Psoas muscle (tissue), 7 donors: ENCODE measurements at regions not wholly inside any gene's neighbourhood (a gene's known extent, or its start where the extent isn't known, plus 50 kb on each side); places are given as distances from the start of the nearest gene placed in this dataset.
"Not testable (repeated sequence)": the region's sequence is repeated elsewhere in the genome, so short reads cannot be mapped to it uniquely, and the experiment has no call there.

Experiments
- ATAC-seq, 4 donors: fragments of 200-7000 bp; cut with Tn5 transposase; one replicate each; pipeline ENCODE4 v1.9.1; 2020; ENCODE audit warnings: moderate library complexity in 3 of 4, mild to moderate bottlenecking in 2 of 4
- DNase-seq, 2 donors: peaks; one replicate each; pipeline ENCODE4 v3.0.0-alpha.2; 2020
- H3K27ac ChIP-seq: fragments of 200-600 bp; one replicate; pipeline ENCODE4 v1.8.0; 2022
- H3K27me3 ChIP-seq, 3 donors: fragments of 200-600 bp in 1 of 3; one replicate each; pipeline versions ENCODE4 v1.6.1 to v1.8.0; 2013 to 2022; ENCODE audit warnings: low read length in 2 of 3, mild to moderate bottlenecking in 2 of 3, moderate library complexity in 1 of 3; ENCODE audit not compliant: insufficient read depth in 3 of 3
- H3K36me3 ChIP-seq, 2 donors: fragments of 200-600 bp in 1 of 2; one replicate each; pipeline versions ENCODE4 v1.6.1 to v1.8.0; 2013 to 2022; ENCODE audit warnings: low read depth in 1 of 2, mild to moderate bottlenecking in 1 of 2, moderate library complexity in 1 of 2; ENCODE audit not compliant: insufficient read depth in 1 of 2
- H3K4me1 ChIP-seq: fragments of 200-600 bp; one replicate; pipeline ENCODE4 v1.8.0; 2022
- H3K4me3 ChIP-seq: fragments of 200-600 bp; one replicate; pipeline ENCODE4 v1.8.0; 2022; ENCODE audit warnings: mild to moderate bottlenecking
- H3K9me3 ChIP-seq: fragments of 200-600 bp; one replicate; pipeline ENCODE4 v1.8.0; 2022
- WGBS, 3 donors: extraction: QIAGEN DNeasy Blood & Tissue Kit; methylation state at CpG; one replicate each; pipeline versions ENCODE4 v1.1.6 to v1.1.7; 2013; 5-methylcytosine and 5-hydroxymethylcytosine counted together
- intact Hi-C, 2 donors: fragments of 100-400 bp; cut with DNase I; formaldehyde crosslinking; loops; one replicate each; pipeline versions ENCODE4 v1.11.0 to v1.14.2; 2022
- TF ChIP-seq, protein P1 (sequence below): fragments of 200-600 bp; IDR thresholded peaks from one replicate; pipeline ENCODE4 v1.8.0; 2022; ENCODE audit warnings: antibody characterized with exemption
- donor health status: healthy with polysubstance abuse.
- donor health status: DM: no; HTN: no; CAD: no; lungs with moderate emphysema.
- donor health status: Bipolar disorder and iron deficiency.
- donor health status: healthy.
- donor health status: DM: yes; HTN: yes; CAD: no.
- donor health status: DM: no; HTN: no; CAD: no.
- donor health status: DM: yes; HTN: yes; CAD: no.

DNA sequence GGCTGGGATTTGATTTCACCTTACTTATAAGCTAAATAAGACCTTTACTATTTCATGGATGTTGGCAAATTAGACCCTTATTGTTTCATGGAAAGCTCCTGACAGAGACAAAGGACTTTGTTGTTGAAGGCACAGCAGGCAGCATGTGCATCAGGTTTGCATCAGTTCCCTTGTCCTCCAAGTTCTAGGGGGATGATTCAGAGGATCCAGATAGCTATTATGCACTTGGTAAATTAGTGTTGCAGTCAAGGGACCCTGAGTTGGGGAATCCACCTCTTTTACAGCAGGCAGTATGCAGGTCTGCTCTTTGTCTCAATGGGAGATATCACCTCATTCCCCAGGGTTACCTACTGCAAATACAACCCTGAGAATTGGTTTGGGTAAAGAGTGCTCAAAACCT, 131.4 kb upstream of the IGSF10 start:
- no peak for ATAC-seq
- Histone ChIP-seq H3K27ac (no peak overlapping the region), H3K27me3 (no peaks in the 10 kb centered on the region), H3K9me3 (no peaks in the 10 kb centered on the region), H3K4me1 (no peaks in the 10 kb centered on the region), H3K4me3 (no peak overlapping the region), H3K36me3 (no peaks in the 10 kb centered on the region)
- intact Hi-C loops: no loop called here
- TF ChIP-seq, protein P1, sequence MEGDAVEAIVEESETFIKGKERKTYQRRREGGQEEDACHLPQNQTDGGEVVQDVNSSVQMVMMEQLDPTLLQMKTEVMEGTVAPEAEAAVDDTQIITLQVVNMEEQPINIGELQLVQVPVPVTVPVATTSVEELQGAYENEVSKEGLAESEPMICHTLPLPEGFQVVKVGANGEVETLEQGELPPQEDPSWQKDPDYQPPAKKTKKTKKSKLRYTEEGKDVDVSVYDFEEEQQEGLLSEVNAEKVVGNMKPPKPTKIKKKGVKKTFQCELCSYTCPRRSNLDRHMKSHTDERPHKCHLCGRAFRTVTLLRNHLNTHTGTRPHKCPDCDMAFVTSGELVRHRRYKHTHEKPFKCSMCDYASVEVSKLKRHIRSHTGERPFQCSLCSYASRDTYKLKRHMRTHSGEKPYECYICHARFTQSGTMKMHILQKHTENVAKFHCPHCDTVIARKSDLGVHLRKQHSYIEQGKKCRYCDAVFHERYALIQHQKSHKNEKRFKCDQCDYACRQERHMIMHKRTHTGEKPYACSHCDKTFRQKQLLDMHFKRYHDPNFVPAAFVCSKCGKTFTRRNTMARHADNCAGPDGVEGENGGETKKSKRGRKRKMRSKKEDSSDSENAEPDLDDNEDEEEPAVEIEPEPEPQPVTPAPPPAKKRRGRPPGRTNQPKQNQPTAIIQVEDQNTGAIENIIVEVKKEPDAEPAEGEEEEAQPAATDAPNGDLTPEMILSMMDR: no peak
- no peak for DNase-seq

GRCh38 chr3:151591441-151591840, 130.6 kb upstream of the IGSF10 start:
- TF ChIP-seq, protein P1: no peak
- DNase-seq (no peak), ATAC-seq (no peak)
- intact Hi-C loops: no loop called here
- H3K27ac ChIP-seq: no peak overlapping the region
- H3K4me1 ChIP-seq: no peaks in the 10 kb centered on the region
- no peaks in the 10 kb centered on the region for H3K27me3 ChIP-seq
- 81 to 86% (median 85%) methylated on average over 1 of the region's 1 CpG for WGBS, 3 donors
- H3K4me3 ChIP-seq: no peak overlapping the region
- no peaks in the 10 kb centered on the region for H3K9me3 ChIP-seq
- no peaks in the 10 kb centered on the region for H3K36me3 ChIP-seq

DNA sequence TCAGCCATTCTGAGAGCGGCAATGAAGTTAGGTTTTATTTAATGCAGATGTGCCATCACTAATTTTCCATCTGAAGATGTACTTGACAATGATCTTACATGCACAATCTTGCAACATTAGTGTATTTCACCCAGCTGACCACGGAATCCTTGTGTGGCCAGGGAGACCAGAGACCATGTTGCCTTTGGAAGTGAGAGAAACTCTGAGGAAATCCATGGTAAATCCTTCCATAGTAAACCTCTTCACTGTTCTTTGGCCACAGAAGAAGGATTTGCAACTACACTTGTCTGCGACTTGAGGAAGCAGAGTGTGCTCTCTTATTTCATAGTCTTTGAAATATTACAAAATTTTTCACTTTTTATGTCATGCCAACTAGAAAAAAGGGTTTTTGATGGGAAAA, 128.4 kb upstream of the IGSF10 start:
- Histone ChIP-seq H3K4me3 (no peak overlapping the region), H3K27me3 (no peaks in the 10 kb centered on the region), H3K36me3 (no peaks in the 10 kb centered on the region), H3K27ac (no peak overlapping the region), H3K4me1 (no peaks in the 10 kb centered on the region), H3K9me3 (no peaks in the 10 kb centered on the region)
- no peak for DNase-seq
- TF ChIP-seq, protein P1: no peak
- 51 to 63% (median 62%) methylated on average over 3 of the region's 3 CpGs for WGBS, 3 donors
- ATAC-seq: no peak
- intact Hi-C loops: no loop called here

DNA sequence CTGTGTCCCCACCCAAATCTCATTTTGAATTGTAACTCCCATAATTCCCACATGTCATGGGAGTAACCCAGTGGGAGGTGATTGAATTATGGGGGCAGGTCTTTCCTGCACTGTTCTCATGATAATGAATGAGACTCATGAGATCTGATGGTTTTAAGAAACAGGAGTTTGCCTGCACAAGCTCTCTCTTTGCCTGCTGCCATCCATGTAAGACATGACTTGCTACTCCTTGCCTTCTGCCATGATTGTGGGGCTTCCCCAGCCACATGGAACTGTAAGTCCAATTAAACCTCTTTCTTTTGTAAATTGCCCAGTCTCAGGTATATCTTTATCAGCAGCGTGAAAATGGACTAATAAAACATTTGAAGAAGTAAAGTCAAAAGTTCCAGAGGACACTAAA, 126.8 kb upstream of the IGSF10 start:
- intact Hi-C loops, H3K27ac ChIP-seq, H3K4me3 ChIP-seq, H3K27me3 ChIP-seq, ATAC-seq, H3K9me3 ChIP-seq, H3K4me1 ChIP-seq, H3K36me3 ChIP-seq, DNase-seq: not testable (repeated sequence)
- 96 to 100% (median 97%) methylated on average over 1 of the region's 1 CpG for WGBS, 3 donors

- H3K27ac ChIP-seq: no peak overlapping the region
- TF ChIP-seq, protein P1: no peak
- ATAC-seq (no peak), DNase-seq (no peak)
- H3K4me1 ChIP-seq: no peaks in the 10 kb centered on the region
- H3K36me3 ChIP-seq: no peaks in the 10 kb centered on the region
- 73 to 75% (median 75%) methylated on average over 2 of the region's 2 CpGs for WGBS, 3 donors
- no peaks in the 10 kb centered on the region for H3K9me3 ChIP-seq
- intact Hi-C loops: no loop called here
- no peaks in the 10 kb centered on the region for H3K27me3 ChIP-seq
- H3K4me3 ChIP-seq: no peak overlapping the region
These were observed 123.7 kb upstream of the IGSF10 start for GRCh38 chr3:151584566-151584965.
